ENCODE measurements at regions not wholly inside any gene's neighbourhood (a gene's known extent, or its start where the extent isn't known, plus 50 kb on each side); places are given as distances from the start of the nearest gene placed in this dataset.

DNA sequence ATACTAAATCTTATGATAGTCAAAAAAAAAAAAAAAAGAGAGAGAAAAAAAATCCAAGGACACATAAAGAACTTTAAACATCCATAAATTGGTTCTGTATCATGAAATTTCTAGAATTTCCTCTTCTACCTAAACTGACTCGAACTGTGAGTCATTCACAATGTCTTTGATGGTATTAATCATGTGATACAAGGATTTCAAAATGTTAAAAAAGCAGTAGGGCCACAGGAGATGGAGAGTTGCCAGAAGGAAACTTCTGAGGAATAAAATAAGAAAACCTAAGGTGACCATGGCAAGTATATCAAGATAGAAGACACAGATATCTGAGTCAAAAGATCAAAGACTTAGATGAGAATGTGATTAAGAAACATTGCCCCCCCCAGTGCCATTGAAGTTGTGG, 1320.9 kb upstream of the FLRT2 start:
- no peak overlapping the region for H3K4me3 ChIP-seq (ENCODE audit: low read depth, low read length)
- no peak for DNase-seq (ENCODE audit: low read depth)

DNA sequence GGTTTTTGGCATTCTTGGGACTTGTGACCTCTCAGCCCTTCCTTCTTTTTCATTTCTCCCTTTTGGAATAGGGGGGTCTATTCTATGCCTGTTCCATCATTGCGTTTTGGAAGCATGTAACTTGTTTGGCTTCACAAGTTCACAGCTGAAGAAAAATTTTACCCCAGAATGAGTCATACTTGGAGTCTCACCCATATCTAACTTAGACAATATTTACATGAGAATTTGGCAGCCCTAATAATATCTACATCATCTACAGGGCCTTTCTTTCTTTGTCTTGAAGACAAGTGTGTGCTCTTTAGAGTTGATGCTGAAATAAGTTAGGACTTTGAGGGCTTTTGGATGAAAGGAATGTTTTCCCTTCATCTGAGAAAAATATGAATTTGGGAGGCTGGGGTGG, 1312.9 kb upstream of the FLRT2 start:
- DNase-seq (ENCODE audit: low read depth), result no peak

DNA sequence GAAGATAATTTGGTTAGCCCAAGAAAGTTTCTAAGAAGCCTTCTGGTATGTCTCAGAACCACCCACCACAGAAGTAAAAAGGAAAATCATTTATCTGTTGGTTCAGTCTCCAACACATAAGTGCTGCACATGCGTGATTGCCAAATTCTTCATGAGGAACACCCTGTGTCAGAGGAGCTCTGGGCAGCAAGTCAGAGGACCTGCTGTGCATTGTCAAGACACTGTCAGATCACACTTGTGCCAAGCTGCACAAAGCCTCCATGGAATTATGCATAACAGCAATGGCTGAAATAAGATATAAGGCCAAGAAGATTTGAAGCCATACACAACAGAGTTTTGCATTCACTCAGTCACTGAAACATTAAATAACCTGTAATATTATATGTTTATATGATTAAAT, 1304.7 kb upstream of the FLRT2 start:
- DNase-seq (ENCODE audit: low read depth), result no peak
- no peak overlapping the region for H3K4me3 ChIP-seq (ENCODE audit: low read depth, low read length)

More for the DNA sequence above, 1312.9 kb upstream of the FLRT2 start:
- H3K4me3 ChIP-seq (ENCODE audit: low read depth, low read length), result no peak overlapping the region

DNA sequence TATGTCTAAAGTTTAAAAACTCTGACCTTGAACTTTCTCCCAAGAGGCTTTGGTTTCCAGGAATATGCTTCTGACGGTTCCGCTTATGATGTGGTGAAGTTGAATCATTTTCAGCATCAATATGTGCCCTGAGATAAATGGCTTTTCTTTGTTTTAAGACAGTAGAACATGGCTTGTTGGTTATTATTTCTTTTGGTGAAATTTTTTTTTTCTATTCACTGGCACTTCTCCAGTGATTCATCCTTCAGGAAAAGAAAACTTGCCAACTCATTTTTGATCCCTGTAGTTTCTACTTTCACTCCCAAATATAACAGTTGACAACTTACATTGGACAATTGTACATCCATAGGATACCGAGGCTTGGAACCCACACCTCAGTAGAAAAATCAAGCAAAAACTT, 1301.2 kb upstream of the FLRT2 start:
- no peak for DNase-seq (ENCODE audit: low read depth)
- no peak overlapping the region for H3K4me3 ChIP-seq (ENCODE audit: low read depth, low read length)

DNA sequence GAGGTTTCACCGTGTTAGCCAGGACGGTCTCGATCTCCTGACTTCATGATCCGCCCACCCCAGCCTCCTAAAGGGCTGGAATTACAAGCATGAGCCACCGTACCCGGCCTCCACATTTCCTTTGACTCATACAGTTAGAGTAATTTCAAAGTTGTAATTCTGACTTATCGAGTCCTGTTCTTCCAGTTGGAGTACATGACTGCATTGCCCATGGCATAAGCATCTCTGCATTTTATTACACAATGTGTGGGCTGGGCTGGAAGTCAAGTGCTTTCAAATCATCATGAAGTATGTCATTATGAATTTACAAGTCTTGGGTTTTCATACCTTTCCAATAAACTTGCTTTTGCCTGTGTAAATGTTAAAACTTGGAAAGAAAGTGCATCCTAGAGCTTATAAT, 1295.7 kb upstream of the FLRT2 start:
- no peak overlapping the region for H3K4me3 ChIP-seq (ENCODE audit: low read depth, low read length)
- no peak for DNase-seq (ENCODE audit: low read depth)

DNA sequence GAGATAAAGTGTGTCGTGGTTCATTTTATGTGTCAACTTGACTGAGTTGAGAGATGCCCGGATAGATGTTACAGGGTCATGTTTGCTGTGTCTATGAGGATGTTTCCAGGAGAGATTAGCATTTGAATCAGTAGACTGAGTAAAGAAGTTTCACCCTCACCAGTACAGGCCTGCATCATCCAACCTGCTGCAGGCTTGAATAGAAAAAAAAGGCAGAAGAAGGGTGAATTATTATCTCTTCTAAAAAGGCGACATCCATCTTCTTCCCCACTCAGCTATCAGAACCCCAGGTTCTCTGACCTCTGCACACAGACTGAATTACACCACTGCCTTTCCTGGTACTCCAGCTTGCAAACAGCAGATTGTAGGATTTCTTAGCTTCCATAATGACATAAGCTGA, 1293.7 kb upstream of the FLRT2 start:
- DNase-seq (ENCODE audit: low read depth), result no peak
- H3K4me3 ChIP-seq (ENCODE audit: low read depth, low read length), result no peak overlapping the region

DNA sequence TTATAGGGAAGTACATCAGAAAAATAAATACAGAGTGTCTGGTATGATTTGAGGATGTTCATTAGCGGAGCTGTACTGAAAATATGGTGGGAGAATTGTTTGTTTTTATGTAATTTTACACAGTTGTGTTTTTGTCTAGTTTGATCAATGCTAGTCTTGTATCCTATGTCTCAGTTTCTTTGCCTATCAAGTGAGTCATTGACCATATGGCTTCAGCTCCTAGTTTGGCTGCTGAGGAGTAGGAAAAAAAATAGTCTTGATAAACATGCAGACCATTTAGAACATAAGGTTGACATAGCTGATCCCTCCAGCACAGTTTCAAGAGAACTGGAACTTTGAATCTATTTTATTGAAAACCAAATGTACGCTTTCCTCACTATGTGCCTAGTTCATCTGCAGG, 1292.1 kb upstream of the FLRT2 start:
- no peak for DNase-seq (ENCODE audit: low read depth)
- H3K4me3 ChIP-seq (ENCODE audit: low read depth, low read length), result no peak overlapping the region

DNA sequence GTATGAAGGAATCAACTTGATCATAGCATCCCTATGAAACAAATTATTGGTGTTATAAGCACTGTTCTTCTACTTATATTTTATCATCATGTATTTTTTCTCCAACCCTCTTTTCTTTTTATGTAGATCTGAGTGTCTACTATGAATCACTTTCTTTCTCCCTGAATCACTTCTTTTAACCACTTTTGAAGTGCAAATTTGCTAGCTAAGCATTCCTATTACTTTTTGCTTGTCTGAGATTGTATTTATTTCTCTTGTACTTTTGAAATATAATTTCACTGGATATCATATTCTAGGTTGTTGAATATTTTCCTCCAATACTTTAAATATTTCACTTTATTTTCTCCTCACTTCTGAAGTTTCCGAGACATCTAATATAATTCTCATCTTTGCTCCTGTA, 1282.3 kb upstream of the FLRT2 start:
- DNase-seq (ENCODE audit: low read depth), result no peak
- H3K4me3 ChIP-seq (ENCODE audit: low read depth, low read length), result no peak overlapping the region

DNA sequence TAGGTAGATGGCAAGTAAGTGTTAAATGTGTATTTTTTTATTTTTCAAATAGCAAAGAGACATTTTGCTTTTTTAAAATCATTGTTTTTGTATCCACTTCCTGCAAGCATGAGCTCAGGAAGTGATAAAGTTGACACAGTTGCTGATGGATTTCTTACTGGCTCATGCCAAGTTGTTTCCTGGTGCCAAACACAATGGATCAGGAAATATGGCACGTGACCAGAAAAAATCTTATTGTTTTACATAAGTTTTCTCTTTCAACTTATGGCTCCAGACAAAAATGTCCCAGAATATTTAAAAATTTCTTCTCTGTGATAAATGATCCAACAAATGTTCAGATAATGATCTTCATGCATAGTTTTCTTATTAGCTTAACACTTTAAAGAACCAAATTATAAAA, 1279.1 kb upstream of the FLRT2 start:
- no peak overlapping the region for H3K4me3 ChIP-seq (ENCODE audit: low read depth, low read length)
- no peak for DNase-seq (ENCODE audit: low read depth)

DNA sequence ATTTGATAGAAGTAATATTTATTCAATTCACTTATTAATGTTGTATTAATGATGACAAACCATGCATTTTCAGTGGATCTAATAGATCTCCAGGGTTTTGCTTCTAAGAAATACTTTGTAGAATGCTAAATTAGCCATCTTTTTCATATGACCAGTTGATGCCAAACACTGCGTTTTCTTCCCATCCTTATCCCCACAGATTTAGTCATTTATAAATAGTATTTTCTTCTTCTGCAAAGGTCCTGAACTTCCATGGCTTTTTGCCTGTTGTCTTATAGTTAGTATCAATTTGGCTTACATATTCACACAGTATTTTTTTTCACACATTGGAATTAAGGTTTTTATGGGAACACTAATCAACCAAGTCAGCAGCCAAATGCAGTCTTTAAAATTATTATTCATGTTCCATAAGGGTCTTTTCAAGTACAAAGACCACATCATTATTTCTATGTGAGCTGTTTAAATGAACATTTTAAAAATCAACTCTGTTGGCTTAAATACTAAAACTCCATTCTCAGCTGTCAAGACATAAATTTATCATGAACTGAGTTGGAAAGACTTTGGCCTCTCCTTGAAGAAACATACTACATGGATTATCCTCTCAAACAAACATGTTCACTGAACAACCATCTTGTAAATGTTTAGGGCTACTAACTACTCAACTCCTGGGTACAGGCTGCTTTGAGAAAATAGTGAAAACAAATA, 1278.4 kb upstream of the FLRT2 start:
- no peak overlapping the region for H3K4me3 ChIP-seq (ENCODE audit: low read depth, low read length)
- DNase-seq (ENCODE audit: low read depth), result no peak

DNA sequence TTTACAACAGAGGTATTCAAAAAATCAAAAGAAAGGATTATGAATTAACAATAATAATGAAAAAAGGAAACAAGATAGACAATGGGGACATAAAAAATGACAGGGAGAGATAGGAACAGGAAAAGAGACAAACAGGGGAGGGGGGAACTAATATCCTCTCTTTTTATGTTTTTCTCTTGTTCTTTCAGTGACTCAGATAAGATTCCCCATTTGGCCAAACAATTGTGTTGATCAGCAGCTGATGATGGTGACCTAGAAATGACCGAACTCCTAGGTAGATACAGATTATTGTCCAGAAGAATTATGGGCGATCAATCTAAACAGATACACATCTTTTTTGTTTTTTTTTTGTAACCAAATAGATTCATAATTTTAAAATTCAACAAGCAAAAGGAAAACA, 1277.2 kb upstream of the FLRT2 start:
- H3K4me3 ChIP-seq (ENCODE audit: low read depth, low read length), result no peak overlapping the region
- no peak for DNase-seq (ENCODE audit: low read depth)

DNA sequence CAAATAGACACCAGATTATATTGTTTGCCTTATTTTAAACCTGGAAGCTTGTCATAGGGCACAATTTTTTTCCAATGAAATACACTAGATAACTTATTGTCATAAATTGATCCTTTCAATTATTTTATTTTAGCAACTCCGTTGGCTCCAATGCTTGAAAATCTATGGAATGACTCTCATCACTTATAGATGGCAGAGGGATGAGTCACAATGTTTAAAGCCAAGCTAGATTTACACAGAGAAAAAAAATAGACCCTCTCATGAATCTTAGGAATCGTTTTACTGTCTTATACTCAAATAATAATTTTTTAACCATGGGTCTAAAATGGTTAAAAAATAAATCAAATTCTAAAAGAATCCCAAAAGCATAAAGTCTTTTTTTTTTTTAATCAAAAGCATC, 1276.6 kb upstream of the FLRT2 start:
- no peak for DNase-seq (ENCODE audit: low read depth)
- no peak overlapping the region for H3K4me3 ChIP-seq (ENCODE audit: low read depth, low read length)

DNA sequence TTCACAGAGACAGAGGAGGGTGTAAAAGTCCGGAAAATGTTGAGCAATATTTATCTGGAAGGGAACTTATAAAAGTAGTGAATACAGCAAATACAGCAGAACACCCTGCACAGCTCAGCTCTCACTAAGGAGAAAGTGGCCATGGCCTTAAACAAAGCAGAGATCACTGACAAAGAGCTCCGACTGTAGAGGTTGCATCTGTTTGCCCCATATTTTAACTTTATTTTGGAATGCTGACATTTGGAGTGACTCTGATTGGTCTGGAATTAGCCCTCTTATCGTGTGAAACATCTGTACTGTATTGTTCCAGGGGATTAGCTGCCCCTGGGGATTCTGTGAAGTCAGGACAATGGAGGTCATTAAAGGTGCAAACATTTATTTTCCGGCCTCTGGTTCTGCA, 1275.7 kb upstream of the FLRT2 start:
- DNase-seq (ENCODE audit: low read depth), result no peak
- H3K4me3 ChIP-seq (ENCODE audit: low read depth, low read length), result no peak overlapping the region

DNA sequence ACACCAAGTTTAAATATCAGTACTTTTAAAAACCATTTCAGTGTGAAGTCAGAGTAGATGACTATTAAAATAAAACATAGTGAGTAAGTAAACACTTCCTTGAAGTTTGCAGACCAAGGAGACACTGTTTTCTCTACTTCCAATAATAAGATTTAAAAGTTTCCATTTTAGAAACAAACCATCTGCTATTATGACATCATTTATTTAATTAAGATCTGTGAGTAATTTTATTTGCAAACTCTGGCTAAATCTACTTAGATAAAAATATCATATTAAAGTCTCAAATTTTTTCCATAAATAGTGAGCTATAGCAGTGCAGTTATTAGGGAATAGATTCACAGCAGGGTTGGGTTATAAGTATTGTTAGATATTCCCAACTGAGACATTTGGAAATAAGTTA, 1267.0 kb upstream of the FLRT2 start:
- no peak for DNase-seq (ENCODE audit: low read depth)
- no peak overlapping the region for H3K4me3 ChIP-seq (ENCODE audit: low read depth, low read length)

DNA sequence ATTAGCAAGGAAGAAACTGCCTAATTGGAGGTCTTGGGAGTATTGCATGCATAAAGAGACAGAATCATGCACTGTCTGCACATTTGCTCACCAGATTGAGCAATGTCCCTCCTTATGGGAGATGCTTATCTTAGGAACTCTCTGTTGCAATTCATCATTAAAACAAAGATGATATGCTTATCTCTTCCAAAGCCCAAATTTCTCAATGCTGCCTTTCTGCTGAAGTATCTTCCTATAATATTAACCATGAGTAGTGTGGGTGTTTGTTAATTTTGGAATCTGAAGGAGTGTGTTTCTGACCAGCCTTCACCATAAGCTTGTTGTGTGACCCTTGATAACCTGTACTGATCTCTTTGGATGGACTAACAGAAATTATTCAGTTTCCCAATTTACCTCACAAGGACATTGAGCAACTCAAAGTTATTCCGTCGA, 1257.6 kb upstream of the FLRT2 start:
- DNase-seq (ENCODE audit: low read depth), result no peak
- H3K4me3 ChIP-seq (ENCODE audit: low read depth, low read length), result no peak overlapping the region

DNA sequence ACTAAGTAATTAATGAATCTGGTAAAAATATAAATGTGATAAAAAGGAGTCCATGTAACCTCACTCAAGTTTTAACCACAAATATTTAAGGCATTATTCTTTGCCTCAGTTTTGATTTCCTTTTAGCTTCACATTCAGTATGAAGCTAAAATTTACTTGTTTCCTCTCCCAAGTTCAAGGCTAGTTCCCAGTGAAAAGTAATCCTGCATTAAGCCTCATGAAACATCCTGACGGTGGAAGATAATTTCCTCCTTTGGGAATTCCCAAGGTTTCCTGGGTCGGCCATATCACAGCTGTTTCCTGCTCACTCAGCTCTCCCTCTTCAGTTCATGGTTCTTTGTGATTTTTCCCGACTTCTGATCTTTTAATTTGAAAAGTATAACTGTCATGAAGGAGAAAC, 1256.8 kb upstream of the FLRT2 start:
- no peak overlapping the region for H3K4me3 ChIP-seq (ENCODE audit: low read depth, low read length)
- DNase-seq (ENCODE audit: low read depth), result no peak

DNA sequence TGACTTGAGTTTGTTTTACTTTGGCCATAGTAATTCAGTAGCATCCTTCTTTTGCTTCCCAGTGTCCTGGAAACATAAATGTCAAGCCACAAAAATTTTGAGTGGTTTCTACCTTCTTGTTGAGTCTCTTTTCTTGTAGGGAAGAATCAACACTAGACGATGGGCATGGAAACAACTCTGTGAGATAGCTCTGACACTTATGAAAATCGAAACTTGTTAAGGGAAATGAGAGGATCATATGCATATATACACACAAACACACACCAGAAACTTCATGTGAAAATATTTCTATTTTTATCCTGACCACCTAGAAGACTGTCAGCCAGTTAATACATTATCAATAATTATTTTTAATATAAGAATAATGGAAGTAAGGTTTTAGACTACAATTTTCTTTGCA, 1247.3 kb upstream of the FLRT2 start:
- H3K4me3 ChIP-seq (ENCODE audit: low read depth, low read length), result no peak overlapping the region
- no peak for DNase-seq (ENCODE audit: low read depth)

DNA sequence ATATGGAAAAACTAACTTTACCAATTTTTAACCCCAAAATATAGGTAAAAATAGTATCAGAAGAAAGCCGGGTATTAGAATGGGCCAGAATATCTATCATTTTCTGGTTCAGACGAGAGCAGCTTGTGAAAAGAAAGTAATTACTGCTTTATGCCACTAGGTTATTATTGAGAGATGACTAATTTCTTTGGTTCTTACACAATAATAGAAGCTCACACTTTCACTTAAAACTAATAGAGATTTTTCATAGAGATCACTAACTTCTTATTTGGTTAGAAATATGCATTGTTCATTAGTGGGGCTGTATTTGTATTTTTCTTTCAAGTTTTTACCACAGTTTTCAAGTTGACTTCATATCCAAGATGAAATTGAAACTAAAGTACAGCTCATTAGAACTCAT, 1241.2 kb upstream of the FLRT2 start:
- no peak overlapping the region for H3K4me3 ChIP-seq (ENCODE audit: low read depth, low read length)
- no peak for DNase-seq (ENCODE audit: low read depth)

DNA sequence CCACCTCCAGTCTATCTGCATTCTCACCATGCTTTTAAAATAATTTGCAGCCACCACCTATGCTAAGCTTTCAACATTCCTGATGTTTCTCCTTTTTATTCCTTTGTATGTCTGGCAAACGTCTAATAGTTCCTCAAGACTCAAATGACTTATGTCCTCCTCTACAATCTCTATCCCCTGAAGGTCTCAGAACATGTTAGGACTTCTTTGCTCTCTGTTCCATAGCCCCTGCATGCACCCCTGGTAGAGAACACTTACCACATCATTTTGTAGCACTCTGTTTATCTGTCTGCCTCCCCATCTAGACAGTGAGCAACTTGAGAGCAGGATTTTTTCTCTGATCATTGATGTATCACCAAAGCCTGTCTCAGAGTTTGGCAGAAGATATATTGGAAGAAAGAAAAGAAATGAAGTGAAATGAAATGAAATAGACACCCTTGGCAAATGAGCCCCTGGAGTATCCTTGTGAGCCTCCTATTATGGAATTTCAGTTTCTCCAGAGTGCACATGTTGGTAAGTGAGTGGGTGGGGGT, 1231.2 kb upstream of the FLRT2 start:
- H3K4me3 ChIP-seq (ENCODE audit: low read depth, low read length), result no peak overlapping the region
- DNase-seq (ENCODE audit: low read depth), result no peak

DNA sequence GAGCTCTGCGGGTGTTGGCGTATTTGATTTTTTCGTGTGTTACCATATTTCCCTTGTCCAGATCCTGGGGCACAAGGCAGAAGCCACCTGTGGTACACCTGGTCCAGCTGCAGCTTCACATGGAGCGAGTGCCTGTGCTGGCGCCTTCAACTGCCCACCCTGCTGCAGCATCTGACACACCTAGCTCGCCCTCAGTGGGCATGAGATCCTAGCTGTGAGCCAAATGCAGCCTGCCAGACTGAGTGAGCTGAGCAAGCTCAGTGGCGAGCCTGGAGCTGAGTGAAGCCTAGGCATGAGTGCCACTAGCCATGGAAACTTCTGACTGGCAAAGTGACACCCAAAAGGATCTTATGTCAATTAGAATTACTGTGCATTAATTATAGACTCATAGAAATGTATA, 1226.8 kb upstream of the FLRT2 start:
- DNase-seq (ENCODE audit: low read depth), result no peak

DNA sequence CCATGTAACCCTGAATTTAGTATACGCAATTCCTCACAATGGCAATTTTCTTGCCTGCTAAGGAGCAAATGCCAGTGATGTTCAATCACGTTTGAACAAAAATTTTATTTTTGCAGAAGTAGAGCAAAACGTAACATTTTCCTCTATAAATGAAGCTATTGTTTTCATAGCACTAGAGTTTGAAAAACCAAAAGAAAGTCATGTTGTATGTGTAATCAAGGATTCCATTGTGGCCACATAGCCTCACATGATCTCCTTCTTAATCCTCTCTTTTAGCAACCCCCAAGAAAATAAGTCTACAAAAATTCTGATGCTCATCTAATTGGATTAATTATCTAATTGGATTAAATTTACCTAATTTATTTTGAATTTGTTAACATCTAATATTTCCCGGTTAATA, 1217.4 kb upstream of the FLRT2 start:
- no peak overlapping the region for H3K4me3 ChIP-seq (ENCODE audit: low read depth, low read length)
- DNase-seq (ENCODE audit: low read depth), result no peak

More for the DNA sequence above, 1226.8 kb upstream of the FLRT2 start:
- no peak overlapping the region for H3K4me3 ChIP-seq (ENCODE audit: low read depth, low read length)

DNA sequence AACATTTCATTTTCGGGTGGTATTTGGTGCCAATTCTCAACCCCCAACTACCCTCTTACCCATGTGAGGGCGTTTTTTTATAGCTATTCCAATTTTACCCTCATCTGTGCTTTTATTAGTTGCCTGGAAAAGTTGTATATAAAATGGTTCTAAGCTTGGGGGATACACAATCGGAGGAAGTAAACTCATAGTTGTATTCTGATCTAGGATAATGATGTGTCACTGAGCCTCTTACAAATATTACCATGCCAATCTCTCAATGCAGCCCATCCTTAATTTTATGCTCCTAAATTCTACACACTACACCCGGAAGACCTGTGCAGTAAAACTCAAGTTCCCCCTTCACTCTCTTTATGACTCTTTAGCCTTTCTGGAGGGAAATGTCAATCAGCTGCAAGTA, 1206.5 kb upstream of the FLRT2 start:
- H3K4me3 ChIP-seq (ENCODE audit: low read depth, low read length), result no peak overlapping the region
- no peak for DNase-seq (ENCODE audit: low read depth)

Measured in skeletal muscle cell (primary cell).